Left cardiac atrium (tissue), 4 donors: ENCODE measurements at regions not wholly inside any gene's neighbourhood (a gene's known extent, or its start where the extent isn't known, plus 50 kb on each side); places are given as distances from the start of the nearest gene placed in this dataset.
A peak's percentile ranks its signal among the peaks of the same experiment; 100 is the strongest.

Source experiments
- ATAC-seq, 2 donors: fragments of 200-7000 bp; cut with Tn5 transposase; one replicate each; pipeline ENCODE4 v1.9.1; 2020; ENCODE audit warnings: mild to moderate bottlenecking in 2 of 2, moderate library complexity in 2 of 2
- DNase-seq: peaks from one replicate; pipeline ENCODE4 v3.0.0-alpha.2; 2020
- intact Hi-C, 2 donors: fragments of 100-400 bp; cut with DNase I; formaldehyde crosslinking; loops; one replicate each; pipeline versions ENCODE4 v1.14.1 to v1.15.1; 2022 to 2023
- donor health status: DM: no; HTN: yes; CAD: no.
- donor health status: DM: no; HTN: yes; CAD: no; lungs with severe emphysema.
- donor health status: DM: yes; HTN: yes; CAD: no.
- donor health status: Dilated cardiomyopathy.

DNA sequence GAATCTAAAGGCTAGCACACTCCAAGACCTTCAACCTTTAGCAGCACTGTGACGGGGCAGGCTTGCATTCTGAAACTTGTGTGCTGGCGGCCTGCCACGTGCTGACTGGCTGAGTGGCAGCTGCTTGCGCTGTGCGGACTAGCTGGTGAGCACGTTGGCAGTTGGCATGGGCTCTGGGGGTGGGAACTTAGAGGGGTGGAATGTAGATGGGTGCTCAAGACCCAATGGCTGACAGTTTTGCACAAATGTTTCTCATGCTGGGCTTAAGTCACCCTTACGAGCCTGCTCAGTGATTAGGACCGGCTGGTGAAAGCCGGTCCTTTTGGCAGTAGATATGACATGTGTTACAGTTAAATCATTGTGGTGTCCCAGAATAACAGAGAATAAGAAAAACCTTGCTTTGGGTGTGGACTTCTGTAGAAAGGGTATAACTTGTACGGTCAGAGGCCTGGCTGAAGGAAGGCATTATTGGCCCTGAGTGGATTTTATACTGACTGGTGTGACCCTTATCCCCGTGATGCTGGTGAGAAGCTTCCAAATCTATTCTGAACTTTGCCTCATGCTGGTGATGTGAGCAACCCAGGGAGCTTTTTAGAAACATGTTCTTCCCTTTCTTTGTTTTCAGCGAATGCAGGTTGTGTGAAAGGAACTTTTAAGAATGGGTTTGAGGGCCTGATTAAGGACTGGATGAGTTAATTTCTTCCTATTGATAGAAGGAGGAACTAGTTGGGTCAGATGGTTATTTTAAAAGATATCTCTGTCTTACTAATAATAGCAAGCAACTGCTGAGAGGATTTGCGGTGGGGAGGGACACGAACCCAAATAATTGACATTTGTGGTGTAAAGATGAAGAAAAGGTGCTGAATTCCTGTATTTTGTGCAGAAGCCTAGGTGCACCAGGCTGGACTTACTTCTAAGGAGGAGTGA, 107.4 kb upstream of the SLC4A4 start:
- ATAC-seq (peak; percentile 87 to 92), DNase-seq (peak; percentile 86)
- intact Hi-C loops, result loop anchor here in 1 of 2 donors (2.0 kb wide), 1 partner anchor 45 kb away; no protein-coding TSS in a partner anchor

- no peak for ATAC-seq
- DNase-seq, result no peak
- intact Hi-C loops, result no loop called here
Measured at GRCh38 chr4:71232056-71232430, 106.8 kb upstream of the SLC4A4 start.

DNA sequence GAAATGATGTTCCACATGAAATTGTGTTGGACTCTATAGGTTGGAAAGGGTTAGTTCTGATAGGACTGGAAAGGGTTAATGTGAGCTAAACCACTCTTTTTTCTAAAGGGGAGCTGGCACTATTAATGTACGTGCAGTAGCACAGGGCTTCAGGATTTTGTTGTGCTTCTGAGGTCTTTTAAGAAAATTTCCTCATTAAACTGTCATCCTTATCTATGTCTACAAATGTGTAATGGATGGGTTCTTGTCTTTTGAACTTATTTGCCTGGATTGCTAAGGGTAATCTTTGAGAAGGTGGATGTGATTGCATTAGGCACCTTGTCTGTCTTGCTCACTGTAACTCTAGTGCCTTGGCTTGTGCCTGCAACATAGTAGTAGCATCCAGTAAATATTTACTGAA, 106.0 kb upstream of the SLC4A4 start:
- no peak for DNase-seq
- intact Hi-C loops, result no loop called here

GRCh38 chr4:71235311-71236201, 103.3 kb upstream of the SLC4A4 start:
- DNase-seq, result no peak
- peak; percentile 29 to 38 for ATAC-seq
- intact Hi-C loops, result no loop called here

More for the DNA sequence above, 106.0 kb upstream of the SLC4A4 start:
- no peak for ATAC-seq

DNA sequence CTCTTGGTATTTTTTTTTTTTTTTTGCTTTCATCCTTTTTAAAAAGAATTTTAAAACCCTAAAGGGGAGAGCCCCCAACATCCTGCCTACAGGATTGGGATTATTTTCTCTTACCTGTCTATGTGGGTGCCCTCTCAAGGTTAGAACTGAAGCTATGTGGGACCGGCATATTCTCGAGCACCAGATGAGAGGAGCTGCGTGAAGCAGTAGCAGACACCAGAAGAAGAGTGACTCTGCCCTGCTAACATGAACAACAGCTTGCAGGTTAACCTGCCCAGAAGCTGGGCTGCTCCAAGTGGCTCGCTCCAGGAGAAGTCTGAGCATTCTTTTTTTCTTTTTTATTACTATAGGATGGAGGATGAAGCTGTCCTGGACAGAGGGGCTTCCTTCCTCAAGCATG, 102.6 kb upstream of the SLC4A4 start:
- peak in 1 of 2 donors; percentile 7 for ATAC-seq
- intact Hi-C loops, result no loop called here
- DNase-seq, result no peak

- DNase-seq, result no peak
- no peak for ATAC-seq
- intact Hi-C loops, result no loop called here
Measured at GRCh38 chr4:71237641-71238040, 101.2 kb upstream of the SLC4A4 start.

GRCh38 chr4:71239365-71239764, 99.5 kb upstream of the SLC4A4 start:
- DNase-seq (no peak), ATAC-seq (peak in 1 of 2 donors; percentile 51)
- intact Hi-C loops, result no loop called here

- no peak for DNase-seq
- intact Hi-C loops, result no loop called here
- peak in 1 of 2 donors; percentile 73 for ATAC-seq
Measured at GRCh38 chr4:71240094-71240493, 98.7 kb upstream of the SLC4A4 start.

DNA sequence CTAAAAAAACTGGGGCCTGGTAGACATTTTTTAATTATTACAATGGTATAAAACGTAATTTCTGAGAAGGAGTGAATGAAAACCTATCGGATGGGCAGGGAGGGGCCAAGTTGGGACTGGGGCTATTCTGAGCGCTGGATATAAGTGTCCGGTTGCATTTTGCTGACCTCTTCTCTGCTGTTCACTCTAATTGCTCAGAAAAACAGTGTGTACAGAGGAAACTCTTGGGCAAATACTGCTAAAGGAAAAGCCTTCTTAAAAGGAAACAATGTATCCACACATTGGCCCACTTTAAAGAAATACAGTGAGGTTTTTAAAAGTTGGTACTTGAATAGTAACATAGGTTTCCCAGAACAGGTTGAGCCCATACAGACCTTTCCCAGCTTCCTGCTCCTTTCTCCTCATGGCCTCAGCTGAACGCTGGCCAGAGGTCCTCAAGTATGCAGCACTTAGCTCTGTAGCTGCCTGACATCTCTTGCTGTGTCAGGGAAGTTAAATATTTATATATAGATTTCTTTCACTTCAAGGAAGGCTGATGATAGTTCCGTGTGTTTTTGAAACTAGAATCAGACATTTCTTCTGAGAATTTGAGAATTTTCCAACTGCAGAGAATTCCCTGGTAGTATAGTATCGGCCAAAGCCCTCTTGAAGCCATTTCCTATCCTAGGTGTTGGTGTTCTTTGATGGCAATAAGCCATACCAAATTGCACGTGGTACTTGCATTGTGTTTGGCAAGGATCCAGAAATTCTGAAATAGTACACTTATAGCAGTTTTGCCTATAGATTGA, 97.1 kb upstream of the SLC4A4 start:
- ATAC-seq (peak; percentile 70 to 78), DNase-seq (peak; percentile 40)
- intact Hi-C loops, result no loop called here

DNA sequence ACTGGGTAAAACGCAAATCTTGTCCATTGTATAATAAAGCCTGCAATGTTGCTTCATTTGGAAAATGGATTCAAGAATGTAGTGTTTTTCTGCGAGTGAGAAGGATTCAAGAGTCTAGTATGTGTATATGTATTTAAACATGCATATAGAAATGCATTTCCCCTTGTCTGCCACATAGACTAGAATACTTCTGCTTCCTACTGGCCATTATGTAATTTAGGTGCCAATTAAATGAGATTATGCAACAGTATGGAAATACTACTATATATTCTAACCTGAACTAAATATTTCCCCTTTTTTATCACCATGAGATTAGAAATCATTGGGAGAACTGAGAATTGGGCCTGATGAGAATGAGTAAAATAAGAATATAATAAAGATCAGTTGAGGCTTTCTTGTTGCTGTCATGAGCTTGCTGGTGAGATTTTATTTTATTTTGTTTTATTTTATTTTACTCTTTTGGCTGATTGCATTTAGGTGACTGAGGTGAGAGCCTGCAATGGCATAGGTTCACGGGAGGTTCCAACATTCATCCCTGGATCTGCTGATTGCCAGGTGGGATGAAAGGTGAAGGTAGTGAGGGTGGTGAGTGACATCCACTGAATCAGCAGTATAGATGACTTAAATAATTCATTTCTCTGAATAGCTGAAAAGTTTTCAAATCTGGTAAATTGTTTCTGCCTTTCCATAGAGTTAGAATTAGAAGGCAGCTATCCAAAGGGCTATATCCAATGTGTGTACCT, 95.6 kb upstream of the SLC4A4 start:
- intact Hi-C loops, result no loop called here
- ATAC-seq (no peak), DNase-seq (no peak)

GRCh38 chr4:71247706-71248105, 91.1 kb upstream of the SLC4A4 start:
- no peak for ATAC-seq
- intact Hi-C loops, result no loop called here
- DNase-seq, result no peak

GRCh38 chr4:71251261-71251660, 87.6 kb upstream of the SLC4A4 start:
- peak in 1 of 2 donors; percentile 54 for ATAC-seq
- DNase-seq, result no peak
- intact Hi-C loops, result no loop called here

DNA sequence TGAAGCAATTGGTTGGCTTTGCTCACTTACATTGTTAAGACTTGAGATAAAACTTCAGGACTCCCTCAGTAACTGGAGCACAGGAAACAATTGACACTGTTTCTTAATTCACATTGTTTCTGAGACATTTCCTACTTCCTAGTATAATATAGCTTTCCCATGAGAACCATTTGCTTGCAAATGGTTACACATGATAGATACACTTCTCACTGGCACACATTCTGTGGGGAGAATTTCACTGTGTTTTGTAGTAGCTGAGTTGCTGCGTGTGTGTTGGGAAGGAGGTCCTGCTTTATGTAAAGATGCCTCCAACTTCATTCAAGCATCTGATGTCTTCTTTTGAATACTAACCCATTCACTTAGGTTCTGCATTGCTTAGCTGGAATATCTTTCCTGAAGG, 85.3 kb upstream of the SLC4A4 start:
- no peak for ATAC-seq
- intact Hi-C loops, result no loop called here
- no peak for DNase-seq

- intact Hi-C loops, result no loop called here
- peak; percentile 24 to 53 for ATAC-seq
- no peak for DNase-seq
Measured at GRCh38 chr4:71254451-71255012, 84.3 kb upstream of the SLC4A4 start.

DNA sequence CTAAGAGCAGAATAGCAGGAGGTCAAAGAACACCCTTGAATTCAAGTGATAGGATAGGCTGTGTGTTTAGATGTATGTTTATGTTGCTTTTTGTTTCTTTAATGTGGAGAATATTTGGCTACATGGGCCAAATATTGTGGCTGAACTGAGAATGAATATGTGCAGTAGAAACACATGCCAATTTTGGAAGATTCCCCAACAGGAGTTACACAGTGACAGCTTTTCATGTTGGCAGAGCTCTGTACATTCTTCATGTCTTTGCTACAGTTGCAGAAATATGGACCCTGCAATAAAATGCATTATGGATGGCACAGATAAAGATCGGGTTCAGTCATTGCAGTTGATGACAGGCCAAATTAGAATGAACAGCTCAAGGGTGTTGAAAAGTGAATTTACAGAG, 82.8 kb upstream of the SLC4A4 start:
- DNase-seq (no peak), ATAC-seq (peak in 1 of 2 donors; percentile 31)
- intact Hi-C loops, result no loop called here

- DNase-seq, result no peak
- intact Hi-C loops, result no loop called here
- no peak for ATAC-seq
Measured at GRCh38 chr4:71257761-71258160, 81.1 kb upstream of the SLC4A4 start.

DNA sequence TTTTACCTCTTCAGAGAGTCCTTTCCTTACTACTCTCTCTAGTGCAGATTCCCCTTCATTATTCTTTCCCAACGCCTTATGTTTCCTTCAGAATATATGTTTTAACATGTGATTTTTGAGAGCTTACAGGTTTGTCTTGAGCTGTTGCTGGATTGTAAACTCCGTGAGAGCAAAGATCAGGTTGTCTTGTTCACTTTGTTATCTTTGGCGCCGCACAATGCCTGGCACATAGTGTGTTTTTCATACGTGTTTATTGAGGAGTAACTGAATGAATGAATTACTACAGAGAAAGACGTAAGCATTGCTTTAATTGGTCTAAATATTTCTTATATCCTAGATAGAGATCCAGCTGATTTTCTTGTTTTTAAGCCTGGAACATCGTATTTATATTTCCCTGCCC, 80.5 kb upstream of the SLC4A4 start:
- DNase-seq, result no peak
- ATAC-seq, result no peak
- intact Hi-C loops, result no loop called here

DNA sequence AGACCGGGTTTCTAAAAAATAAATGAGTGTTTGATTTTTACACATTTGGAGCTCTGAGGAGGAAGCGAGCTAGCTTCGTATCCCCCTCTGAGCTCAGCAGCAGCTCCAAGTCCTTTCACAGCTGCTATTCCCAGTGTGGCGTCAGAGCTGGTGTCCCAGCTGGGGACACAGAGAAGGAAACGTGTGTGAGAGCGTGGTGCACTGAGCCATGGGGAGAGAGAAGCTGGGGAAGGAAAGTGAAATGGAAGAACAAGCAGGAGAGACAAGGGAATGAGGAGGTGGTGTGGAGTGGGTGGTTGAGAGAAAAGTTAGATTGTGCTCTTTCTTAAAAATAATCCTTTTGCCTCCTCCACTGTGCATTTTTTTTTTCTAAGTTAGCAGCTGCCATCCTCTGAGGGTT, 79.5 kb upstream of the SLC4A4 start:
- ATAC-seq (peak; percentile 4 to 51), DNase-seq (peak; percentile 28)
- intact Hi-C loops, result no loop called here
